Upper lobe of right lung (tissue), 1 donor: ENCODE measurements at regions not wholly inside any gene's neighbourhood (a gene's known extent, or its start where the extent isn't known, plus 50 kb on each side); places are given as distances from the start of the nearest gene placed in this dataset.

Experiments
- ATAC-seq: fragments of 200-7000 bp; cut with Tn5 transposase; one replicate; pipeline ENCODE4 v1.9.1; 2020; ENCODE audit warnings: mild to moderate bottlenecking, moderate library complexity
- DNase-seq: peaks from one replicate; pipeline ENCODE4 v3.0.0-alpha.2; 2020
- H3K27ac ChIP-seq: fragments of 200-600 bp; one replicate; pipeline ENCODE4 v1.8.0; 2022
- H3K27me3 ChIP-seq: fragments of 200-600 bp; one replicate; pipeline ENCODE4 v1.8.0; 2022; ENCODE audit warnings: mild to moderate bottlenecking
- H3K36me3 ChIP-seq: fragments of 200-600 bp; one replicate; pipeline ENCODE4 v1.8.0; 2022
- H3K4me1 ChIP-seq: fragments of 200-600 bp; one replicate; pipeline ENCODE4 v1.8.0; 2022
- H3K4me3 ChIP-seq: fragments of 200-600 bp; one replicate; pipeline ENCODE4 v1.8.0; 2022; ENCODE audit warnings: mild to moderate bottlenecking
- H3K9me3 ChIP-seq: fragments of 200-600 bp; one replicate; pipeline ENCODE4 v1.8.0; 2022
- intact Hi-C: fragments of 100-400 bp; cut with DNase I; formaldehyde crosslinking; loops from one replicate; pipeline ENCODE4 v1.11.0; 2022
- TF ChIP-seq, protein P1 (sequence below): fragments of 200-600 bp; IDR thresholded peaks from one replicate; pipeline ENCODE4 v1.8.0; 2022; ENCODE audit warnings: antibody characterized with exemption
- donor health status: DM: no; HTN: yes; CAD: no; lungs with severe emphysema.

DNA sequence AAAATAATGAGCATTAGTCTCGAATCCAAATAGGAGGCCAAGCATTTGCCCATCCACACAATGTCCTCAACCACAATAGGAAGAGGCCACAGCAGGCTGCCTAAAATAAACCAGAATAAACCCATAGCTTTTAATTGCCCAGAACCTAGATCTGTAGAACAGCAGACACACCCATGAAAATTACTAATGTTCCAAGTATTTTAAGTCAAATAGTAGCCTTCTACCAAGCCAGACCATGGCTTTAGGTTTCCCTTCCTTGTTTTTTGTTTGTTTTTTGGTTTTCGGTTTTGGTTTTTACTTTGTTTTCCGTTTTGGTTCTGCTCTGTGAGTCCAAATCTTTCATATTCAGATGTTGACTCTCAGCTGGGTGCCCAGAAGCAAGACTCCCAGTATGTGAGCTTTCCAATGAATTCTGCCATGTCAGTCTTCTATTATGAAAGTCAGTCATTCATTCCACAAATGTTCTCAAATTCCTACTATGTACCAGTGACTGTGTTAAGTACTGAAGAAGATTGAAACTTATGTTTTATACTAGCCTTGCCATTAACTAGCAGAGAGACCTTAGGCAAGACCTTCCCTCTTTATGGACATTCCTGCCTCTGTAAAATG, 57.8 kb upstream of the BOC start:
- DNase-seq = no peak
- no peak overlapping the region for H3K27ac ChIP-seq
- no peak overlapping the region for H3K4me3 ChIP-seq
- H3K9me3 ChIP-seq = no peaks in the 10 kb centered on the region
- H3K36me3 ChIP-seq = no peaks in the 10 kb centered on the region
- ATAC-seq = no peak
- H3K27me3 ChIP-seq = no peaks in the 10 kb centered on the region
- TF ChIP-seq, protein P1, sequence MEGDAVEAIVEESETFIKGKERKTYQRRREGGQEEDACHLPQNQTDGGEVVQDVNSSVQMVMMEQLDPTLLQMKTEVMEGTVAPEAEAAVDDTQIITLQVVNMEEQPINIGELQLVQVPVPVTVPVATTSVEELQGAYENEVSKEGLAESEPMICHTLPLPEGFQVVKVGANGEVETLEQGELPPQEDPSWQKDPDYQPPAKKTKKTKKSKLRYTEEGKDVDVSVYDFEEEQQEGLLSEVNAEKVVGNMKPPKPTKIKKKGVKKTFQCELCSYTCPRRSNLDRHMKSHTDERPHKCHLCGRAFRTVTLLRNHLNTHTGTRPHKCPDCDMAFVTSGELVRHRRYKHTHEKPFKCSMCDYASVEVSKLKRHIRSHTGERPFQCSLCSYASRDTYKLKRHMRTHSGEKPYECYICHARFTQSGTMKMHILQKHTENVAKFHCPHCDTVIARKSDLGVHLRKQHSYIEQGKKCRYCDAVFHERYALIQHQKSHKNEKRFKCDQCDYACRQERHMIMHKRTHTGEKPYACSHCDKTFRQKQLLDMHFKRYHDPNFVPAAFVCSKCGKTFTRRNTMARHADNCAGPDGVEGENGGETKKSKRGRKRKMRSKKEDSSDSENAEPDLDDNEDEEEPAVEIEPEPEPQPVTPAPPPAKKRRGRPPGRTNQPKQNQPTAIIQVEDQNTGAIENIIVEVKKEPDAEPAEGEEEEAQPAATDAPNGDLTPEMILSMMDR = no peak
- intact Hi-C loops = no loop called here
- peaks cover 6% of the 10 kb centered on the region for H3K4me1 ChIP-seq

DNA sequence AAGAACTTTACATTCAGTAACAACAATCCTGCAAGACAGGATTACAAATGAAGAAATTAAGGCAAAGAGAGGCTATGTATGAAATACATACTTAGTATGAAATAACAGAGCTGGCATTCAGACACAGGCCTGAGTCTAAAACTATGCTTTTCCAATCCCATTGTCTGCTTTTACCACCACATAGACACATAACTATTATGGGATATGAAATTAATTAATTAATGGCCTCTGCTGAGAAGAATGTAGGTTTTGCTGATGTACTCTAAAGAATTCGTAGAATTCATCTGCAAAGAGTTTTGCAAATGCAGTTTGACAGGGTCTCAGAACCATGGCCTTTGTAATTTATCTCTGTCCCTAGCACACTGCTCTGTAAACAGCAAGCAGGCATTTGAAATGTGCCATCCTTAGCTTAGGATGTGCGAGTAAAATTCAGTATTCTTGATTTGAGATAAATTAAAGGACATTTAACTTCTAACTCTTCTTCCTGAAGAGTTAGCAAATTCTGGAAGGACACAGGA, 54.5 kb upstream of the BOC start:
- intact Hi-C loops = no loop called here
- ATAC-seq = no peak

DNA sequence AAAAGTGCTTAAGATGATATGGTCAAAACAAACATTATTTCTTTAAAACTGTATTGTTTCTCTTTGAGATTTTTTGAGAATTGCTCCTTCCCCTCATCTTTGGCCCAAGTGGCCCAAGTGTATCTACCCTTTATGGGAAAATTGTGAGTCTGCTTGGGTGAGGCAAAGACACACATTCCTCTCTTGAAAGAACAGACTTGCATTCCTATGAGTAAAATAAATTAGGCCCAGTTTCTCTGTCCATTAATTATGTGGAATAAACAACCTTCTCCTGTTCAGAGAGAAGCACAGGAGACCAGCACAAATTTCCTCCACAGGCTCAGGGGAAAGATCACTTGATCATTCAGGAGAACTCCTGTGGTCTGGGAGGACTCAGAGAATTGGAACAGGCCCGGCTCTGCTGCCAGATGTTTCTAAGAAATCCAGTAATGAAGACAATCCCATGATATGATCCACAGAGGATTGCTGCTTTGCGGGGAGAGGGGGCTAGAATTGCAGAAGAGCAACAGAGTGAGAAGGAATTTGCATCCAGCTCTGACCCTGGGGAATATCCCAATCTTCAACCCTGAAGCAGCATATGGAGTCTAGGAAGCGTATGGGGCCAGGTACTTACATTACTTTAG, 53.8 kb upstream of the BOC start:
- intact Hi-C loops = no loop called here
- ATAC-seq (no peak), DNase-seq (no peak)
- Histone ChIP-seq H3K36me3 (no peaks in the 10 kb centered on the region), H3K9me3 (no peaks in the 10 kb centered on the region), H3K27ac (no peak overlapping the region), H3K4me3 (no peak overlapping the region), H3K4me1 (no peaks in the 10 kb centered on the region), H3K27me3 (no peaks in the 10 kb centered on the region)
- TF ChIP-seq, protein P1 = no peak

More for the DNA sequence above, 54.5 kb upstream of the BOC start:
- no peaks in the 10 kb centered on the region for H3K36me3 ChIP-seq
- no peaks in the 10 kb centered on the region for H3K27me3 ChIP-seq
- DNase-seq = no peak
- H3K27ac ChIP-seq = no peak overlapping the region
- no peaks in the 10 kb centered on the region for H3K9me3 ChIP-seq
- no peak overlapping the region for H3K4me3 ChIP-seq
- H3K4me1 ChIP-seq = peaks cover 4% of the 10 kb centered on the region
- TF ChIP-seq, protein P1 = no peak

DNA sequence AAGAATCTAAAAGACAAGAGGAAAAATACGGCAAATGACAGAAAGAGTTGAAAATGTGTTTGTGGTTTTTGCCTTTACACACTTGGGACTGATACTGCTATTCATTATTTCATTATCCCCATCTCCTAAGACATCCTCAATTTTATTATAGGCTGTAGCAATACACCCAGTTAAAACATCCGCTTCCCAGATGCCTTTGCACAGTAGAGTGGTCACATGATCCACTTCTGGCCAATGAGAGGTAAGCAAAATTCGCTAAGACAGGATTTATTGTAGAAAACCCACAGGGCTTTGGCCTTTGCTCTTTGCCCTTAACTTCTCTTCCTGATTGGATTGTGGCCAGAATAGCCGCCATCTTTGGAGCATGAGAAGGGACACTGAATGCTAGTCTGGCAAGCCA, 53.2 kb upstream of the BOC start:
- DNase-seq = no peak
- ATAC-seq = no peak
- intact Hi-C loops = no loop called here
- Histone ChIP-seq H3K27me3 (no peaks in the 10 kb centered on the region), H3K36me3 (no peaks in the 10 kb centered on the region), H3K27ac (no peak overlapping the region), H3K4me1 (no peaks in the 10 kb centered on the region), H3K9me3 (no peaks in the 10 kb centered on the region), H3K4me3 (no peak overlapping the region)
- TF ChIP-seq, protein P1 = no peak
